Activated CD8-positive, alpha-beta memory T cell treated with anti-CD3 and anti-CD28 coated beads for 36 hours (primary cell): ENCODE measurements at regions not wholly inside any gene's neighbourhood (a gene's known extent, or its start where the extent isn't known, plus 50 kb on each side); places are given as distances from the start of the nearest gene placed in this dataset.
"Not testable (repeated sequence)": the region's sequence is repeated elsewhere in the genome, so short reads cannot be mapped to it uniquely, and the experiment has no call there.

Experiments
- CTCF ChIA-PET: fragments of 350-600 bp; sonication (Branson Sonifier 250); formaldehyde crosslinking; loops from one replicate; lab custom pipeline; 2021; ENCODE audit warnings: antibody characterized with exemption; lab: Charles Lee
- POLR2A ChIA-PET: fragments of 350-600 bp; sonication (Branson Sonifier 250); formaldehyde crosslinking; loops from one replicate; lab custom pipeline; 2021; ENCODE audit warnings: antibody characterized with exemption; lab: Charles Lee

GRCh38 chr15:93372865-93373223, 283.8 kb upstream of the RGMA start:
- CTCF ChIA-PET, result no interaction called here
- POLR2A ChIA-PET, result no interaction called here

GRCh38 chr15:93372208-93372864, 283.3 kb upstream of the RGMA start:
- CTCF ChIA-PET, result no interaction called here
- POLR2A ChIA-PET, result no interaction called here

GRCh38 chr15:93366387-93367100, 277.5 kb upstream of the RGMA start:
- CTCF ChIA-PET, result no interaction called here
- POLR2A ChIA-PET, result no interaction called here

GRCh38 chr15:93362821-93363220, 273.8 kb upstream of the RGMA start:
- ChIA-PET CTCF (no interaction called here), POLR2A (no interaction called here)

- CTCF ChIA-PET, result no interaction called here
- POLR2A ChIA-PET, result no interaction called here
Observed at GRCh38 chr15:93362203-93362602, 273.2 kb upstream of the RGMA start.

GRCh38 chr15:93361703-93362102, 272.7 kb upstream of the RGMA start:
- POLR2A ChIA-PET, result no interaction called here
- CTCF ChIA-PET, result no interaction called here

- ChIA-PET POLR2A (no interaction called here), CTCF (no interaction called here)
Observed at GRCh38 chr15:93360976-93361375, 272.0 kb upstream of the RGMA start.

- CTCF ChIA-PET, result no interaction called here
- POLR2A ChIA-PET, result no interaction called here
Observed at GRCh38 chr15:93360318-93360717, 271.3 kb upstream of the RGMA start.

- ChIA-PET POLR2A (no interaction called here), CTCF (interaction anchor here (0.6 kb wide), 1 partner anchor 179 kb away, joined by 6 read pairs; no protein-coding TSS in a partner anchor)
Observed at GRCh38 chr15:93359425-93360131, 270.6 kb upstream of the RGMA start.

GRCh38 chr15:93359060-93359408, 270.0 kb upstream of the RGMA start:
- POLR2A ChIA-PET, result no interaction called here

GRCh38 chr15:93358166-93359059, 269.4 kb upstream of the RGMA start:
- POLR2A ChIA-PET, result no interaction called here
- CTCF ChIA-PET, result interaction anchor here (0.6 kb wide), 1 partner anchor 177 kb away, joined by 6 read pairs; no protein-coding TSS in a partner anchor

More at GRCh38 chr15:93359060-93359408, 270.0 kb upstream of the RGMA start:
- CTCF ChIA-PET, result interaction anchor here (0.6 kb wide), 1 partner anchor 178 kb away, joined by 6 read pairs; no protein-coding TSS in a partner anchor

GRCh38 chr15:93348711-93349545, 259.9 kb upstream of the RGMA start:
- POLR2A ChIA-PET, result no interaction called here
- CTCF ChIA-PET, result no interaction called here

GRCh38 chr15:93347986-93348385, 259.0 kb upstream of the RGMA start:
- ChIA-PET CTCF (no interaction called here), POLR2A (no interaction called here)

- ChIA-PET CTCF (interaction anchor here (0.7 kb wide), 1 partner anchor 92 kb away, joined by 5 read pairs; no protein-coding TSS in a partner anchor), POLR2A (no interaction called here)
Observed at GRCh38 chr15:93345981-93346380, 257.0 kb upstream of the RGMA start.

GRCh38 chr15:93343402-93343801, 254.4 kb upstream of the RGMA start:
- POLR2A ChIA-PET, CTCF ChIA-PET: not testable (repeated sequence)

GRCh38 chr15:93341164-93341563, 252.2 kb upstream of the RGMA start:
- ChIA-PET CTCF (no interaction called here), POLR2A (no interaction called here)

- POLR2A ChIA-PET, result no interaction called here
Observed at GRCh38 chr15:93340406-93340805, 251.4 kb upstream of the RGMA start.

GRCh38 chr15:93333796-93334195, 244.8 kb upstream of the RGMA start:
- POLR2A ChIA-PET, result no interaction called here
- CTCF ChIA-PET, result interaction anchor here (0.6 to 0.7 kb wide), 2 partner anchors 11 to 490 kb away, joined by 3 to 5 read pairs; no protein-coding TSS in a partner anchor

More at GRCh38 chr15:93340406-93340805, 251.4 kb upstream of the RGMA start:
- CTCF ChIA-PET, result no interaction called here
